Transverse colon (tissue), 3 donors: ENCODE measurements at regions not wholly inside any gene's neighbourhood (a gene's known extent, or its start where the extent isn't known, plus 50 kb on each side); places are given as distances from the start of the nearest gene placed in this dataset.

Experiments
- EP300 ChIP-seq: sonication (generic); formaldehyde crosslinking; IDR thresholded peaks from one replicate; pipeline ENCODE4 v1.6.1; 2017; ENCODE audit warnings: antibody characterized with exemption, low read depth
- POLR2A ChIP-seq: fragments of 450-650 bp; IDR thresholded peaks from one replicate; pipeline ENCODE4 v1.6.1; 2016; ENCODE audit warnings: antibody characterized with exemption, mild to moderate bottlenecking, moderate library complexity
- TF ChIP-seq, protein P1 (sequence below), 5 experiments: fragments of 200-600 bp in 3 of 5; fragments of 450-650 bp in 2 of 5; sonication (generic) in 3 of 5; IDR thresholded peaks; 1 replicate in 2 of 5; 2 replicates in 3 of 5; pipeline ENCODE4 v1.5.1; 2016 to 2017; ENCODE audit warnings: antibody characterized with exemption in 5 of 5, inconsistent platforms in 3 of 5, mild to moderate bottlenecking in 2 of 5, moderate library complexity in 1 of 5

- TF ChIP-seq EP300 (no peak), POLR2A (no peak)
- TF ChIP-seq, protein P1, sequence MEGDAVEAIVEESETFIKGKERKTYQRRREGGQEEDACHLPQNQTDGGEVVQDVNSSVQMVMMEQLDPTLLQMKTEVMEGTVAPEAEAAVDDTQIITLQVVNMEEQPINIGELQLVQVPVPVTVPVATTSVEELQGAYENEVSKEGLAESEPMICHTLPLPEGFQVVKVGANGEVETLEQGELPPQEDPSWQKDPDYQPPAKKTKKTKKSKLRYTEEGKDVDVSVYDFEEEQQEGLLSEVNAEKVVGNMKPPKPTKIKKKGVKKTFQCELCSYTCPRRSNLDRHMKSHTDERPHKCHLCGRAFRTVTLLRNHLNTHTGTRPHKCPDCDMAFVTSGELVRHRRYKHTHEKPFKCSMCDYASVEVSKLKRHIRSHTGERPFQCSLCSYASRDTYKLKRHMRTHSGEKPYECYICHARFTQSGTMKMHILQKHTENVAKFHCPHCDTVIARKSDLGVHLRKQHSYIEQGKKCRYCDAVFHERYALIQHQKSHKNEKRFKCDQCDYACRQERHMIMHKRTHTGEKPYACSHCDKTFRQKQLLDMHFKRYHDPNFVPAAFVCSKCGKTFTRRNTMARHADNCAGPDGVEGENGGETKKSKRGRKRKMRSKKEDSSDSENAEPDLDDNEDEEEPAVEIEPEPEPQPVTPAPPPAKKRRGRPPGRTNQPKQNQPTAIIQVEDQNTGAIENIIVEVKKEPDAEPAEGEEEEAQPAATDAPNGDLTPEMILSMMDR (IDR thresholded peaks at IDR 0.05): peak in 4 of 5 experiments; percentile 11 to 45 (median 13)
Observed at GRCh38 chr4:162461952-162462351, 298.2 kb upstream of the FSTL5 start.
